CD14-positive monocyte (primary cell): ENCODE measurements at regions not wholly inside any gene's neighbourhood (a gene's known extent, or its start where the extent isn't known, plus 50 kb on each side); places are given as distances from the start of the nearest gene placed in this dataset.

Source experiments
- DNase-seq, 3 donors: peaks; one replicate each; pipeline ENCODE4 v3.0.0-alpha.2; 2011 to 2022
- H2AFZ ChIP-seq: 2 replicates; pipeline ENCODE4 v1.6.0; 2012; ENCODE audit warnings: mild to moderate bottlenecking, low read depth, low read length, inconsistent platforms; ENCODE audit not compliant: insufficient read depth, poor library complexity, severe bottlenecking
- H3K27ac ChIP-seq, 2 donors: 1 replicate in 1 of 2; 2 replicates in 1 of 2; pipeline ENCODE4 v1.5.1; 2012 to 2013; ENCODE audit warnings: low read length in 2 of 2, control low read depth in 1 of 2, inconsistent platforms in 1 of 2, low read depth in 1 of 2, mild to moderate bottlenecking in 1 of 2
- H3K27me3 ChIP-seq, 2 donors: one replicate each; pipeline versions ENCODE4 v1.6.0 to v1.6.1; 2011 to 2013; ENCODE audit warnings: low read length in 2 of 2; ENCODE audit not compliant: control insufficient read depth in 2 of 2, insufficient read depth in 2 of 2
- H3K36me3 ChIP-seq, 2 donors: replicated peaks in 1 of 2; 1 replicate in 1 of 2; 2 replicates in 1 of 2; pipeline versions ENCODE4 v1.5.1 to v1.6.1; 2012 to 2013; ENCODE audit warnings: low read length in 2 of 2, control low read depth in 1 of 2, inconsistent platforms in 1 of 2, mild to moderate bottlenecking in 1 of 2; ENCODE audit not compliant: insufficient read depth in 2 of 2, control insufficient read depth in 1 of 2
- H3K4me1 ChIP-seq, 2 donors: 1 replicate in 1 of 2; 2 replicates in 1 of 2; pipeline versions ENCODE4 v1.5.1 to v1.6.1; 2012 to 2013; ENCODE audit warnings: low read length in 2 of 2, control low read depth in 1 of 2, inconsistent platforms in 1 of 2, mild to moderate bottlenecking in 1 of 2, moderate library complexity in 1 of 2; ENCODE audit not compliant: insufficient read depth in 2 of 2, control insufficient read depth in 1 of 2
- H3K4me2 ChIP-seq: replicated peaks from 2 replicates; pipeline ENCODE3; 2012; ENCODE audit warnings: low read length, moderate library complexity, mild to moderate bottlenecking; ENCODE audit not compliant: poor library complexity, severe bottlenecking; ENCODE audit errors: extremely low read depth
- H3K4me3 ChIP-seq, 3 experiments: fragments of 200-600 bp in 1 of 3; sonication (generic) in 1 of 3; replicated peaks in 1 of 3; 1 replicate in 2 of 3; 2 replicates in 1 of 3; pipeline ENCODE4 v1.5.1; 2011 to 2013; ENCODE audit warnings: low read length in 3 of 3, mild to moderate bottlenecking in 3 of 3, control low read depth in 2 of 3, low read depth in 2 of 3, inconsistent platforms in 1 of 3, moderate library complexity in 1 of 3
- H3K79me2 ChIP-seq: 2 replicates; pipeline ENCODE4 v1.6.0; 2012; ENCODE audit warnings: mild to moderate bottlenecking, control low read depth, inconsistent platforms, low read length, moderate library complexity; ENCODE audit not compliant: insufficient read depth
- H3K9ac ChIP-seq: 2 replicates; pipeline ENCODE4 v1.6.0; 2017; ENCODE audit warnings: low read length, mild to moderate bottlenecking; ENCODE audit not compliant: insufficient read depth, poor library complexity, severe bottlenecking
- H3K9me3 ChIP-seq, 2 donors: replicated peaks in 1 of 2; 1 replicate in 1 of 2; 2 replicates in 1 of 2; pipeline versions ENCODE4 v1.5.1 to v1.6.1; 2012 to 2013; ENCODE audit warnings: low read length in 2 of 2, control low read depth in 1 of 2; ENCODE audit not compliant: control insufficient read depth in 1 of 2, insufficient read depth in 1 of 2
- H4K20me1 ChIP-seq: 2 replicates; pipeline ENCODE4 v1.6.0; 2012; ENCODE audit warnings: mild to moderate bottlenecking, low read length, control low read depth, moderate library complexity; ENCODE audit not compliant: insufficient read depth
- H3K27ac Mint-ChIP-seq, 7 donors: one replicate each; pipeline ENCODE4 v1.8.0; 2020; ENCODE audit warnings: mild to moderate bottlenecking in 7 of 7, mixed read lengths in 7 of 7, moderate library complexity in 6 of 7, inconsistent platforms in 2 of 7
- H3K27me3 Mint-ChIP-seq, 3 donors: one replicate each; pipeline ENCODE4 v1.8.0; 2021 to 2022; ENCODE audit warnings: low read depth in 3 of 3, mild to moderate bottlenecking in 3 of 3, mixed read lengths in 3 of 3, moderate library complexity in 3 of 3, inconsistent platforms in 1 of 3
- H3K36me3 Mint-ChIP-seq, 2 donors: one replicate each; pipeline ENCODE4 v1.8.0; 2020; ENCODE audit warnings: mixed read lengths in 2 of 2, inconsistent platforms in 1 of 2, mild to moderate bottlenecking in 1 of 2
- H3K4me1 Mint-ChIP-seq: one replicate; pipeline ENCODE4 v1.8.0; 2020; ENCODE audit warnings: mild to moderate bottlenecking, mixed read lengths
- H3K4me3 Mint-ChIP-seq, 2 donors: one replicate each; pipeline ENCODE4 v1.8.0; 2020; ENCODE audit warnings: mild to moderate bottlenecking in 2 of 2, mixed read lengths in 2 of 2, moderate library complexity in 1 of 2
- H3K9me3 Mint-ChIP-seq, 7 donors: one replicate each; pipeline ENCODE4 v1.8.0; 2020 to 2022; ENCODE audit warnings: mixed read lengths in 7 of 7, mild to moderate bottlenecking in 6 of 7, moderate library complexity in 6 of 7, inconsistent platforms in 2 of 7
- WGBS: methylation state at CpG from one replicate; pipeline ENCODE4 v1.1.5; 2013; ENCODE audit warnings: missing lambda C conversion rate; ENCODE audit not compliant: insufficient coverage; 5-methylcytosine and 5-hydroxymethylcytosine counted together
- intact Hi-C, 2 donors: fragments of 100-400 bp; cut with micrococcal nuclease; formaldehyde crosslinking; loops; one replicate each; pipeline versions ENCODE4 v1.15.0 to v1.15.1; 2023
- TF ChIP-seq, protein P1 (sequence below): fragments of 200-600 bp; IDR thresholded peaks from one replicate; pipeline ENCODE4 v1.8.0; 2022; ENCODE audit warnings: antibody characterized with exemption, mild to moderate bottlenecking

DNA sequence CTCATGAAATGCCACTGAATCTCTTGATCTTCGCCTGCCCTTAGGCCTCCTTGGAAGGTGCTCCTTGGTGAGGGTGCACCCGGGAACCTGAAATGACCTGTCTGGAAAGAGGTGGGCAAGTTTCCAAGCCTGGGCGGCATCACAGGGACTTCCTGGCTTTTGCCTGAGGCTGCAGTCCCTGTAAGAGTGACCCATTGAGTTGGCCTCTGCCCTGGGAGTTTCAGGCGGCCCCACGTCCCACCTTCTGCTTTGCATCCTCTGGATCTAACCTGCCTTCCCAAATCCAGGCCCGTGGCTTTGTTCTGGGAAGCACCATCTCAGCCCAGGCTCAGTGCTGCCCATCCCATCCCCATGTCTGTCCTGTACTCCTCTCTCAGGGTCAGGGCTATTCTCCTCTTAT, 356.4 kb downstream of the RPS24 start:
- Mint-ChIP-seq H3K27me3 (peaks cover 1 to 4% (median 4%) of the 10 kb centered on the region in 3 donors), H3K9me3 (no peaks in the 10 kb centered on the region), H3K4me1 (no peaks in the 10 kb centered on the region), H3K27ac (no peak overlapping the region), H3K4me3 (no peak overlapping the region), H3K36me3 (no peaks in the 10 kb centered on the region)
- no peaks in the 10 kb centered on the region for H3K27me3 ChIP-seq
- H3K36me3 ChIP-seq = no peaks in the 10 kb centered on the region
- no peak overlapping the region for H3K4me2 ChIP-seq
- intact Hi-C loops = no loop called here
- DNase-seq = no peak
- no peaks in the 10 kb centered on the region for H4K20me1 ChIP-seq
- H3K4me3 ChIP-seq = no peak overlapping the region
- no peak overlapping the region for H3K27ac ChIP-seq
- H3K79me2 ChIP-seq = no peaks in the 10 kb centered on the region
- H3K9ac ChIP-seq = no peak overlapping the region
- no peaks in the 10 kb centered on the region for H3K4me1 ChIP-seq
- TF ChIP-seq, protein P1, sequence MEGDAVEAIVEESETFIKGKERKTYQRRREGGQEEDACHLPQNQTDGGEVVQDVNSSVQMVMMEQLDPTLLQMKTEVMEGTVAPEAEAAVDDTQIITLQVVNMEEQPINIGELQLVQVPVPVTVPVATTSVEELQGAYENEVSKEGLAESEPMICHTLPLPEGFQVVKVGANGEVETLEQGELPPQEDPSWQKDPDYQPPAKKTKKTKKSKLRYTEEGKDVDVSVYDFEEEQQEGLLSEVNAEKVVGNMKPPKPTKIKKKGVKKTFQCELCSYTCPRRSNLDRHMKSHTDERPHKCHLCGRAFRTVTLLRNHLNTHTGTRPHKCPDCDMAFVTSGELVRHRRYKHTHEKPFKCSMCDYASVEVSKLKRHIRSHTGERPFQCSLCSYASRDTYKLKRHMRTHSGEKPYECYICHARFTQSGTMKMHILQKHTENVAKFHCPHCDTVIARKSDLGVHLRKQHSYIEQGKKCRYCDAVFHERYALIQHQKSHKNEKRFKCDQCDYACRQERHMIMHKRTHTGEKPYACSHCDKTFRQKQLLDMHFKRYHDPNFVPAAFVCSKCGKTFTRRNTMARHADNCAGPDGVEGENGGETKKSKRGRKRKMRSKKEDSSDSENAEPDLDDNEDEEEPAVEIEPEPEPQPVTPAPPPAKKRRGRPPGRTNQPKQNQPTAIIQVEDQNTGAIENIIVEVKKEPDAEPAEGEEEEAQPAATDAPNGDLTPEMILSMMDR = no peak
- 95% methylated on average over 4 of the region's 6 CpGs for WGBS
- H2AFZ ChIP-seq = no peak overlapping the region
- no peaks in the 10 kb centered on the region for H3K9me3 ChIP-seq

DNA sequence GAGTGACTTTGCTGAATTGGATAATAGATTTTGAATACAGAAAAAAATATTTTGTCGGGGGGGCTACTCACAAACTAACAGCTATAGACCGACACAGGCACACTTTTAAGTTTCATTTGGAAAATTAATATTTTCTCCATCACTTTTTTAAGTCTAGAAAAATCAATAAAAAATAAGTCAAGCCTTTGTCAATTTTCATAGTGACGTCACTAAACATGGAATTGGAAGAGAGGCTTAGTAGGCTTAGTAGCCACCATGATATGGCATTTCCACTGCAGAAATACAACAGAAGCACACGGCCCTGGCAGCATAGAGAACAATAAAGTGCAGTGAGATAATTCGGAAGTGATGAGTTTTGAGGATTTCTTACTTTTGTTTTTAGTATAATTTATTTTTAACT, 357.2 kb downstream of the RPS24 start:
- TF ChIP-seq, protein P1 = no peak
- no peak overlapping the region for H2AFZ ChIP-seq
- H3K79me2 ChIP-seq = no peaks in the 10 kb centered on the region
- no peak overlapping the region for H3K4me2 ChIP-seq
- H3K4me1 Mint-ChIP-seq = no peaks in the 10 kb centered on the region
- H3K9me3 Mint-ChIP-seq = no peaks in the 10 kb centered on the region
- WGBS = 100% methylated on average over 1 of the region's 5 CpGs
- H3K27me3 Mint-ChIP-seq = peaks cover 1 to 4% (median 2%) of the 10 kb centered on the region in 3 donors
- H3K4me3 ChIP-seq = no peak overlapping the region
- H3K36me3 Mint-ChIP-seq = no peaks in the 10 kb centered on the region
- intact Hi-C loops = no loop called here
- H3K9me3 ChIP-seq = no peaks in the 10 kb centered on the region
- H3K27ac ChIP-seq = no peak overlapping the region
- H4K20me1 ChIP-seq = no peaks in the 10 kb centered on the region
- H3K4me3 Mint-ChIP-seq = no peak overlapping the region
- no peak overlapping the region for H3K9ac ChIP-seq
- DNase-seq = no peak
- no peaks in the 10 kb centered on the region for H3K36me3 ChIP-seq
- H3K27me3 ChIP-seq = no peaks in the 10 kb centered on the region
- H3K27ac Mint-ChIP-seq = no peak overlapping the region
- H3K4me1 ChIP-seq = no peaks in the 10 kb centered on the region
